GM21447 (cell line): ENCODE measurements at regions not wholly inside any gene's neighbourhood (a gene's known extent, or its start where the extent isn't known, plus 50 kb on each side); places are given as distances from the start of the nearest gene placed in this dataset.

Experiments
- ATAC-seq: cut with Tn5 transposase; IDR thresholded peaks from one replicate; pipeline ENCODE4 v1.9.1; 2021; ENCODE audit not compliant: unreplicated experiment

GRCh38 chr1:170219163-170219562 lies 73.4 kb downstream of the NTMT2 start:
- ATAC-seq = no peak

- no peak for ATAC-seq
These were observed 75.3 kb downstream of the NTMT2 start for GRCh38 chr1:170221031-170221430.

- no peak for ATAC-seq
These were observed 75.7 kb downstream of the NTMT2 start for GRCh38 chr1:170221495-170221894.

- no peak for ATAC-seq
These were observed 78.7 kb downstream of the NTMT2 start for GRCh38 chr1:170224469-170224868.

- ATAC-seq = no peak
These were observed 80.2 kb downstream of the NTMT2 start for GRCh38 chr1:170225781-170226530.

- no peak for ATAC-seq
These were observed 81.0 kb downstream of the NTMT2 start for GRCh38 chr1:170226767-170227166.

- no peak for ATAC-seq
These were observed 84.6 kb downstream of the NTMT2 start for GRCh38 chr1:170230323-170230722.

- ATAC-seq = no peak
These were observed 85.9 kb downstream of the NTMT2 start for GRCh38 chr1:170231662-170232061.

GRCh38 chr1:170238704-170239391 lies 93.1 kb downstream of the NTMT2 start:
- ATAC-seq = no peak

GRCh38 chr1:170239445-170239844 lies 93.7 kb downstream of the NTMT2 start:
- no peak for ATAC-seq

- peak; percentile 98 for ATAC-seq
These were observed 94.7 kb downstream of the NTMT2 start for GRCh38 chr1:170240409-170240808.

- no peak for ATAC-seq
These were observed 95.6 kb downstream of the NTMT2 start for GRCh38 chr1:170241266-170241851.

- peak; percentile 70 for ATAC-seq
These were observed 102.2 kb downstream of the NTMT2 start for GRCh38 chr1:170247751-170248521.

GRCh38 chr1:170250531-170251276 lies 104.9 kb downstream of the NTMT2 start:
- ATAC-seq = no peak

- ATAC-seq = no peak
These were observed 107.3 kb downstream of the NTMT2 start for GRCh38 chr1:170252851-170253579.

- no peak for ATAC-seq
These were observed 108.6 kb downstream of the NTMT2 start for GRCh38 chr1:170254371-170254770.

GRCh38 chr1:170261669-170262068 lies 115.9 kb downstream of the NTMT2 start:
- no peak for ATAC-seq

- no peak for ATAC-seq
These were observed 116.6 kb downstream of the NTMT2 start for GRCh38 chr1:170262276-170262939.

GRCh38 chr1:170265234-170265633 lies 119.5 kb downstream of the NTMT2 start:
- no peak for ATAC-seq
